SK-N-SH (cell line): ENCODE measurements at regions not wholly inside any gene's neighbourhood (a gene's known extent, or its start where the extent isn't known, plus 50 kb on each side); places are given as distances from the start of the nearest gene placed in this dataset.

Experiments used
- GABPA ChIP-seq: IDR thresholded peaks from 2 replicates; pipeline ENCODE4 v1.4.0; 2012; ENCODE audit warnings: low read depth, mild to moderate bottlenecking
- JUND ChIP-seq: IDR thresholded peaks from 2 replicates; pipeline ENCODE4 v1.4.0; 2012
- POLR2AphosphoS5 ChIP-seq: IDR thresholded peaks from 2 replicates; pipeline ENCODE4 v1.6.1; 2012; ENCODE audit warnings: low read depth, low read length
- RFX5 ChIP-seq: IDR thresholded peaks from 2 replicates; pipeline ENCODE4 v1.6.1; 2012; ENCODE audit warnings: mild to moderate bottlenecking, improper control_type of control experiment, low read length
- TEAD4 ChIP-seq: IDR thresholded peaks from 2 replicates; pipeline ENCODE4 v1.4.0; 2012; ENCODE audit warnings: mild to moderate bottlenecking, borderline replicate concordance; ENCODE audit not compliant: insufficient read depth
- YY1 ChIP-seq: IDR thresholded peaks from 2 replicates; pipeline ENCODE4 v1.4.0; 2012; ENCODE audit warnings: low read depth, mild to moderate bottlenecking
- TF ChIP-seq, protein P1 (sequence below): fragments of 150-350 bp; IDR thresholded peaks from 2 replicates; pipeline ENCODE4 v1.6.1; 2016; ENCODE audit warnings: mild to moderate bottlenecking, low read depth, low read length

DNA sequence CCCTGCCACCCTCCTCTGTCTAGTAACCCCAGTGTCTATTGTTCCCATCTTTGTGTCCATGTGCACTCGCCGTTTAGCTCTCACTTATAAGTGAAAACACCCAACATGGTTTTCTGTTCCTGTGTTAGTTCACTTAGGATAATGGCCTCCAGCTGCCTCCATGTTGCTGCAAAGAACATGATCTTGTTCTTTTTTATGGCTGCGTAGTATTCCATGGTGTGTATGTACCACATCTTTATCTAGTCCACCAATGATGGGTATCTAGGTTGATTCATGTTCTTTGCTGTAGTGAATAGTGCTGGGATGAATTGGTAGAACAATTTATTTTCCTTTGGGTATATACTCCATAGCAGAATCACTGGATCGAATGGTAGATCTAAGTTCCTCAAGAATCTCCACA is 51.0 kb upstream of the RFLNA start (continued):
- no peak for TF ChIP-seq POLR2AphosphoS5
- no peak for TF ChIP-seq TEAD4
- TF ChIP-seq GABPA: no peak
- TF ChIP-seq JUND: no peak
- TF ChIP-seq, protein P1, sequence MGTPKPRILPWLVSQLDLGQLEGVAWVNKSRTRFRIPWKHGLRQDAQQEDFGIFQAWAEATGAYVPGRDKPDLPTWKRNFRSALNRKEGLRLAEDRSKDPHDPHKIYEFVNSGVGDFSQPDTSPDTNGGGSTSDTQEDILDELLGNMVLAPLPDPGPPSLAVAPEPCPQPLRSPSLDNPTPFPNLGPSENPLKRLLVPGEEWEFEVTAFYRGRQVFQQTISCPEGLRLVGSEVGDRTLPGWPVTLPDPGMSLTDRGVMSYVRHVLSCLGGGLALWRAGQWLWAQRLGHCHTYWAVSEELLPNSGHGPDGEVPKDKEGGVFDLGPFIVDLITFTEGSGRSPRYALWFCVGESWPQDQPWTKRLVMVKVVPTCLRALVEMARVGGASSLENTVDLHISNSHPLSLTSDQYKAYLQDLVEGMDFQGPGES: no peak
- no peak for TF ChIP-seq RFX5
- no peak for TF ChIP-seq YY1
